ENCODE measurements at regions not wholly inside any gene's neighbourhood (a gene's known extent, or its start where the extent isn't known, plus 50 kb on each side); places are given as distances from the start of the nearest gene placed in this dataset.

GRCh38 chrX:43018031-43018430 lies 240.1 kb upstream of the PPP1R2C start:
- no peak for DNase-seq (ENCODE audit: low read depth in 2 of 2)

- no peak for DNase-seq (ENCODE audit: low read depth in 2 of 2)
These were observed 241.1 kb upstream of the PPP1R2C start for GRCh38 chrX:43019021-43019420.

GRCh38 chrX:43025806-43026315 lies 247.9 kb upstream of the PPP1R2C start:
- DNase-seq (ENCODE audit: low read depth in 2 of 2) = no peak

- no peak for DNase-seq (ENCODE audit: low read depth in 2 of 2)
These were observed 286.1 kb upstream of the PPP1R2C start for GRCh38 chrX:43064096-43064495.

- no peak for DNase-seq (ENCODE audit: low read depth in 2 of 2)
These were observed 288.0 kb upstream of the PPP1R2C start for GRCh38 chrX:43065978-43066377.

- no peak for DNase-seq (ENCODE audit: low read depth in 2 of 2)
These were observed 290.7 kb upstream of the PPP1R2C start for GRCh38 chrX:43068639-43069038.

- no peak for DNase-seq (ENCODE audit: low read depth in 2 of 2)
These were observed 305.1 kb upstream of the PPP1R2C start for GRCh38 chrX:43083016-43083415.

GRCh38 chrX:43087830-43088229 lies 309.9 kb upstream of the PPP1R2C start:
- DNase-seq (ENCODE audit: low read depth in 2 of 2) = no peak

- DNase-seq (ENCODE audit: low read depth in 2 of 2) = no peak
These were observed 318.9 kb upstream of the PPP1R2C start for GRCh38 chrX:43096830-43097229.

- DNase-seq (ENCODE audit: low read depth in 2 of 2) = no peak
These were observed 328.0 kb upstream of the PPP1R2C start for GRCh38 chrX:43106009-43106408.

- DNase-seq (ENCODE audit: low read depth in 2 of 2) = no peak
These were observed 330.9 kb upstream of the PPP1R2C start for GRCh38 chrX:43108828-43109227.

- DNase-seq (ENCODE audit: low read depth in 2 of 2) = no peak
These were observed 343.7 kb upstream of the PPP1R2C start for GRCh38 chrX:43121637-43122036.

GRCh38 chrX:43139645-43140044 lies 361.7 kb upstream of the PPP1R2C start:
- no peak for DNase-seq (ENCODE audit: low read depth in 2 of 2)

GRCh38 chrX:43140582-43140981 lies 362.6 kb upstream of the PPP1R2C start:
- DNase-seq (ENCODE audit: low read depth in 2 of 2) = no peak

GRCh38 chrX:43141885-43142284 lies 363.9 kb upstream of the PPP1R2C start:
- DNase-seq (ENCODE audit: low read depth in 2 of 2) = no peak

GRCh38 chrX:43148305-43148704 lies 370.3 kb upstream of the PPP1R2C start:
- DNase-seq (ENCODE audit: low read depth in 2 of 2) = no peak

GRCh38 chrX:43165343-43165920 lies 387.5 kb upstream of the PPP1R2C start:
- no peak for DNase-seq (ENCODE audit: low read depth in 2 of 2)

- no peak for DNase-seq (ENCODE audit: low read depth in 2 of 2)
These were observed 388.9 kb upstream of the PPP1R2C start for GRCh38 chrX:43166874-43167273.

- no peak for DNase-seq (ENCODE audit: low read depth in 2 of 2)
These were observed 397.5 kb upstream of the PPP1R2C start for GRCh38 chrX:43175434-43175833.

- no peak for DNase-seq (ENCODE audit: low read depth in 2 of 2)
These were observed 398.7 kb upstream of the PPP1R2C start for GRCh38 chrX:43176686-43177085.

GRCh38 chrX:43188296-43188695 lies 410.3 kb upstream of the PPP1R2C start:
- no peak for DNase-seq (ENCODE audit: low read depth in 2 of 2)

- DNase-seq (ENCODE audit: low read depth in 2 of 2) = no peak
These were observed 433.6 kb upstream of the PPP1R2C start for GRCh38 chrX:43211570-43211969.

GRCh38 chrX:43218198-43218597 lies 437.9 kb upstream of the MAOA start:
- DNase-seq (ENCODE audit: low read depth in 2 of 2) = no peak

GRCh38 chrX:43224496-43224895 lies 431.6 kb upstream of the MAOA start:
- no peak for DNase-seq (ENCODE audit: low read depth in 2 of 2)
